Endodermal cell (in vitro differentiated cells): ENCODE measurements at regions not wholly inside any gene's neighbourhood (a gene's known extent, or its start where the extent isn't known, plus 50 kb on each side); places are given as distances from the start of the nearest gene placed in this dataset.

ENCODE experiments used
- DNase-seq: peaks from one replicate; pipeline ENCODE4 v3.0.0-alpha.2; 2017
- H3K27ac ChIP-seq: 2 replicates; pipeline ENCODE4 v1.5.1; 2013; ENCODE audit warnings: mild to moderate bottlenecking, low read depth, low read length, moderate library complexity
- H3K27me3 ChIP-seq: 2 replicates; pipeline ENCODE4 v1.6.1; 2013; ENCODE audit warnings: mild to moderate bottlenecking, low read length, moderate library complexity; ENCODE audit not compliant: insufficient read depth, control insufficient read depth, poor library complexity, severe bottlenecking
- H3K36me3 ChIP-seq: 2 replicates; pipeline ENCODE4 v1.7.0; 2013; ENCODE audit warnings: mild to moderate bottlenecking, low read length, moderate library complexity; ENCODE audit not compliant: control insufficient read depth, insufficient read depth
- H3K4me1 ChIP-seq: one replicate; pipeline ENCODE4 v1.7.0; 2013; ENCODE audit warnings: low read length; ENCODE audit not compliant: control insufficient read depth, insufficient read depth
- H3K4me3 ChIP-seq: 2 replicates; pipeline ENCODE4 v1.5.1; 2013; ENCODE audit warnings: mild to moderate bottlenecking, low read length, moderate library complexity
- H3K9ac ChIP-seq: 2 replicates; pipeline ENCODE4 v1.6.1; 2013; ENCODE audit warnings: mild to moderate bottlenecking, low read length, moderate library complexity; ENCODE audit not compliant: poor library complexity, severe bottlenecking; ENCODE audit errors: extremely low read depth
- H3K9me3 ChIP-seq: 2 replicates; pipeline ENCODE4 v1.6.1; 2013; ENCODE audit warnings: mild to moderate bottlenecking, low read length, moderate library complexity; ENCODE audit not compliant: control insufficient read depth
- H3K27ac Mint-ChIP-seq: 2 replicates; pipeline ENCODE4 v1.8.0; 2020; ENCODE audit warnings: mixed read lengths
- H3K27me3 Mint-ChIP-seq: 2 replicates; pipeline ENCODE4 v1.8.0; 2021; ENCODE audit warnings: mild to moderate bottlenecking, mixed read lengths; ENCODE audit not compliant: insufficient read depth
- H3K36me3 Mint-ChIP-seq: 2 replicates; pipeline ENCODE4 v1.8.0; 2020; ENCODE audit warnings: low read depth, mixed read lengths
- H3K4me1 Mint-ChIP-seq: 2 replicates; pipeline ENCODE4 v1.8.0; 2020; ENCODE audit warnings: mixed read lengths
- H3K4me3 Mint-ChIP-seq: 2 replicates; pipeline ENCODE4 v1.8.0; 2020; ENCODE audit warnings: mild to moderate bottlenecking, moderate library complexity, mixed read lengths
- H3K9me3 Mint-ChIP-seq: 2 replicates; pipeline ENCODE4 v1.8.0; 2020; ENCODE audit warnings: mild to moderate bottlenecking, mixed read lengths
- CTCF ChIP-seq: fragments of 200-600 bp; sonication (generic); conservative IDR thresholded peaks from 2 replicates; pipeline ENCODE4 v1.5.0; 2021; ENCODE audit warnings: antibody characterized with exemption, mild to moderate bottlenecking
- WGBS, 2 experiments: methylation state at CpG; one replicate each; pipeline versions ENCODE4 v1.1.5 to v1.1.7; 2013; ENCODE audit warnings: missing lambda C conversion rate in 2 of 2, mixed read lengths in 1 of 2; ENCODE audit not compliant: insufficient coverage in 1 of 2, insufficient read length in 1 of 2; 5-methylcytosine and 5-hydroxymethylcytosine counted together

- 62 to 74% methylated on average over 11 to 22 of the region's 22 CpGs for WGBS, 2 experiments
- no peak overlapping the region for H3K4me3 ChIP-seq
- Mint-ChIP-seq H3K9me3 (peaks cover 100% of the 10 kb centered on the region), H3K27me3 (peaks cover 3% of the 10 kb centered on the region), H3K4me1 (no peaks in the 10 kb centered on the region), H3K27ac (no peak overlapping the region), H3K4me3 (no peak overlapping the region), H3K36me3 (peaks cover 3% of the 10 kb centered on the region)
- no peaks in the 10 kb centered on the region for H3K27me3 ChIP-seq
- H3K27ac ChIP-seq: no peak overlapping the region
- TF ChIP-seq CTCF: no peak
- H3K4me1 ChIP-seq: no peaks in the 10 kb centered on the region
- H3K36me3 ChIP-seq: no peaks in the 10 kb centered on the region
- H3K9me3 ChIP-seq: peaks cover 61% of the 10 kb centered on the region
- peak; percentile 24 for DNase-seq
- H3K9ac ChIP-seq: no peak overlapping the region
Observed at GRCh38 chr12:34405286-34406227, 383.3 kb downstream of the ALG10 start.

GRCh38 chr12:34406228-34406995 is 384.1 kb downstream of the ALG10 start:
- peaks cover 2% of the 10 kb centered on the region for H3K27me3 Mint-ChIP-seq
- peaks cover 100% of the 10 kb centered on the region for H3K9me3 Mint-ChIP-seq
- H3K36me3 Mint-ChIP-seq: peaks cover 3% of the 10 kb centered on the region
- no peak overlapping the region for H3K9ac ChIP-seq
- no peak overlapping the region for H3K4me3 Mint-ChIP-seq
- H3K9me3 ChIP-seq: peaks cover 70% of the 10 kb centered on the region
- WGBS, 2 experiments: 76 to 77% methylated on average over 9 to 18 of the region's 18 CpGs
- H3K27ac Mint-ChIP-seq: no peak overlapping the region
- TF ChIP-seq CTCF: no peak
- H3K4me1 Mint-ChIP-seq: no peaks in the 10 kb centered on the region
- no peaks in the 10 kb centered on the region for H3K27me3 ChIP-seq
- no peaks in the 10 kb centered on the region for H3K36me3 ChIP-seq
- no peak overlapping the region for H3K4me3 ChIP-seq
- H3K4me1 ChIP-seq: no peaks in the 10 kb centered on the region
- peak; percentile 16 for DNase-seq
- H3K27ac ChIP-seq: no peak overlapping the region

GRCh38 chr12:34406996-34407300 is 384.7 kb downstream of the ALG10 start:
- H3K27me3 ChIP-seq: no peaks in the 10 kb centered on the region
- Mint-ChIP-seq H3K9me3 (peaks cover 100% of the 10 kb centered on the region), H3K27me3 (peaks cover 2% of the 10 kb centered on the region), H3K27ac (no peak overlapping the region), H3K4me1 (no peaks in the 10 kb centered on the region), H3K36me3 (peaks cover 3% of the 10 kb centered on the region), H3K4me3 (no peak overlapping the region)
- H3K27ac ChIP-seq: no peak overlapping the region
- H3K4me3 ChIP-seq: no peak overlapping the region
- 73 to 79% methylated on average over 4 to 8 of the region's 8 CpGs for whole genome bisulfite sequencing, 2 experiments
- H3K4me1 ChIP-seq: no peaks in the 10 kb centered on the region
- H3K36me3 ChIP-seq: no peaks in the 10 kb centered on the region
- H3K9me3 ChIP-seq: peaks cover 75% of the 10 kb centered on the region
- no peak overlapping the region for H3K9ac ChIP-seq
- no peak for TF ChIP-seq CTCF
- DNase-seq: no peak
